GM21447 (cell line): ENCODE measurements at regions not wholly inside any gene's neighbourhood (a gene's known extent, or its start where the extent isn't known, plus 50 kb on each side); places are given as distances from the start of the nearest gene placed in this dataset.

Experiments
- ATAC-seq: cut with Tn5 transposase; IDR thresholded peaks from one replicate; pipeline ENCODE4 v1.9.1; 2021; ENCODE audit not compliant: unreplicated experiment

GRCh38 chr1:58312461-58312860 lies 234.1 kb downstream of the OMA1 start:
- ATAC-seq = no peak

- no peak for ATAC-seq
Measured at GRCh38 chr1:58310881-58311280, 235.6 kb downstream of the OMA1 start.

GRCh38 chr1:58310469-58310868 lies 236.1 kb downstream of the OMA1 start:
- no peak for ATAC-seq

GRCh38 chr1:58308206-58308605 lies 238.3 kb downstream of the OMA1 start:
- no peak for ATAC-seq

DNA sequence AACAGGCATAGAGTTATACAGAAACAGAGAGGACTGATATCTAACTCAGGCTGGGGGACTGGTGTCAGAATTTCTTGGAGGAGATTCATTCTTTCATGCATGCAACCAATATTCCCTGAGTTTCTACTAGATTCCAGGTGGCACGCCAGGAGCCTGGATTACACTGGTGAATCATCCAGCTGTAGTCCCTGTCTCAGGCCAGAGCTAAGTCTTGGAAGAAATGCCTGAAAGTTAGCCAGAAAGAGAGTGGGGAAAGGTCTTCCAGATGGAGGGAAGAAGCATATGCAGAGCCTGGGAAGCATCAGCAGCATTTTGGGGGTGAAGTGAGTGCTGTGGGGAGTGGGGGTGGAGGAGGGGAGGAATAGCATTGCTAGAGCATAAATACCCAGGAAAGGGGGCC lies 239.1 kb downstream of the OMA1 start:
- ATAC-seq = no peak

DNA sequence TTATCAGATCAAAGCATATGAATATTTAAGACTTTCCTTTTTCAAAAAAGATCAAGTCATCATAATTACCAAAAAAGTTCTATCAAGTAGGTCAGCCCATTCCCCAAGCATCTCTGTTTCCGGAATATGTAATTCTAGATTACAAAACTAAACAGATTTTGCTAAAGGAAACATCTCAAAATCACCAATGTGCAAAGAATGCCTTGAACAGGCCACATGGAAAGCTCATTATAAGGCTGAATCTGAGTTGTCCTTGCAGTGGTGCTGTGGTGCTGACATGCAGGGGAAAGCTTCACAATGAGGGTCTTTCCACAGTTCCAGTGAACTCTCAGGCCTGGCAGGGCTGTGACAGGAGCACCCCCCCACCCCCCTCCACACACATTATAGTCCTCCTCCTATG lies 240.9 kb downstream of the OMA1 start:
- ATAC-seq = no peak

GRCh38 chr1:58304346-58304975 lies 242.1 kb downstream of the OMA1 start:
- no peak for ATAC-seq

- ATAC-seq = no peak
Measured at GRCh38 chr1:58303841-58304240, 242.7 kb downstream of the OMA1 start.

- ATAC-seq = no peak
Measured at GRCh38 chr1:58293388-58293787, 253.1 kb downstream of the OMA1 start.

DNA sequence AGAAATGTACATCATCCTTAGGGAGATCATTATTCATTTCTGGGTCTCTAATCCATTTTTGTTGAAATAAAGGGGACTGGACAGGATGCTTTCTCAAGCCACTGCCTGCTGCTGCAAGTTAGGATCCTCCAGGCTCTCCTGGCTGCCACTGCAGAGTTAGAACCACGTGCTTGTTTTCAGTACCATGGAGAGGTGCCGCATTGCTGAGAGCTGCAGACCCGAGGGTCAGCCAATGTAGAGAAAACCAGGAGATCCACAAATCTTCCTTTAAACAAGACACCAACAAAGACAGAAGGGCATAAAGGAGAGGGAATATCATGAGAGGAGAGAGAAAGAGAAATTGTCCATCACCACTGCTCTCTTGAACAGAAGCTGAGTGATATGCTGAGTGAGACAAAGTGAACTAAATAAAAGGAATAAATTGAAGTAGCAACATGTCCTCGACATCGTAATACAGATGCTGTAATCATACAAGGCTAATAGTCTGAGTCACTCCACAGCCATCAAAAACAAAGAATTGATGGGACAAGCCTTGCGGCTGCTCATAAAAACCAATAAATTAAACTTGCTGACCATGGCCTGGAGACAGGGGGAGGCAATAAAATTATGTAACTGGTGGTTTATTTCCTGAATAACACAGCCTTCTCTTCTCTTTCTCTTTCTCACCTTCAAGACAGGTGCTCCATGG lies 255.7 kb downstream of the OMA1 start:
- no peak for ATAC-seq

GRCh38 chr1:58288624-58289142 lies 257.8 kb downstream of the OMA1 start:
- no peak for ATAC-seq

DNA sequence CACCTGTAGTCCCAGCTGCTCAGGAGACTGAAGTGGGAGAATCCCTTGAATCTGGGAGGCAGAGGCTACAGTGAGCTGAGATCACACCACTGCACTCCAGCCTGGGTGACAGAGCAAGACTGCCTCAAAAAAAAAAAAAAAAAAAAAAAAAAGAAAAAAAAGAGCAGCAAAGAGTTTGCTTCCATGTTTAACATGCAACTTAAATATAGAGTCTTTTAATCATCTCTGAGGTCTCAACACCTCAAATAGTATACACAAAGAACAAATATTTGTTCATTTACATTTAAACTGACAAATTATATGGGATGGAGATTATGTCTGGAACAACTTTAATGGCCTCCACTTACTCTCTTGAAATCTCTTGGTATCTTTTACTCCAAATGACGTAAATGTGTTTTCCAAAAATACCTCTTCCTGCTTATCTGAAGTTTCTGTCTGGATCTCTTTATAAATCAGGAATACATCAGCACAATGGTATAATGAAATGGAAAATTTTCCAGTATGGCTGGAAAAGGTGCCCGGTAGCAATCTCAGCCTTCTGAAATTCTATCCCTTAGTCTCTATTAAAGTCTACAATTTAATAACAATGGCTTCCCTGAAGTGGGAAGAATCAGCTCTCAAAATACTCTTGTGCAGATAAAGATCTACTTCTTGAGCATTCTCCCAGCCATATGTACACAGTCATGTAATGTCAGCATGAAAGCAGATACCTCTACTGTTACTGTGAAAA lies 258.5 kb downstream of the OMA1 start:
- no peak for ATAC-seq

GRCh38 chr1:58284225-58284510 lies 262.4 kb downstream of the OMA1 start:
- ATAC-seq = no peak

DNA sequence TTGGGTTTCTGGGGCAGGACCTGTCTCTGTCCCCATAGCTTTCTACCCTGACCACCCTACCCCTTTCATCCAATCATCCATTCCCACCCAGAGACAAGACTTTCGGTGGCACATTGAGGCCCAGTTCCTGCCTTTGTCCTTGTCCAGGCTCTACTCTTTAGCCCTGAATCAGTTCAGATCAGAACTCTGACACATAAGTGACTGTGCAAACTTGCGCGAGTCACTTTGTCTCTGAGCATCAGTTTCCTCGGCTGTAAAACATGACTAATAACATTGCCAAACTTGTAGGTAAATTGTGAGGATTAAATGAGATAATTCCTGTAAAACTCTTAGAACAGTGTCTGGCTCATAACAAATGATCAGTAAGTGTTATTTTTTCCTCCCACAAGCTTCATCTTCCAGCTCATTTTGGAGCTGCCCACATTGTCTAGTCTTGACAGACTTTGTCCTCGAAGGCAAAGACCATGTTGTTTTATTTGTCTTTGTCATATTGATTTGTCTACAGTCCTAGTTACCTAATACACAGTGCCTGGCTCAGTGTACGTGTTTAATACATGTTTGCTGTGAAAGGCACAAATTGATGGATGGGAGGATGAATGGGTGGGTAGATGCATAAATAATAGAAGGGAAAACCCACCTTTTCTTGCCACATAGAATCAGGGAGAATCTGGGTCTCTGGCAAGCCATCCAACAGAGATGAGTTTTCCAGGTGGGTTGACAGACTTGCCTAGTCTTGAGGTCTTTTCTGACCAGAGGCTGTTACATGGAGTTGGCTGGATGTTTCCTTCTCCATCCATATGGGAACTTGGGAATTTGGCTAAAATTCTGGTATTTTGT lies 262.9 kb downstream of the OMA1 start:
- ATAC-seq = no peak

- ATAC-seq = no peak
Measured at GRCh38 chr1:58282623-58283387, 263.7 kb downstream of the OMA1 start.

DNA sequence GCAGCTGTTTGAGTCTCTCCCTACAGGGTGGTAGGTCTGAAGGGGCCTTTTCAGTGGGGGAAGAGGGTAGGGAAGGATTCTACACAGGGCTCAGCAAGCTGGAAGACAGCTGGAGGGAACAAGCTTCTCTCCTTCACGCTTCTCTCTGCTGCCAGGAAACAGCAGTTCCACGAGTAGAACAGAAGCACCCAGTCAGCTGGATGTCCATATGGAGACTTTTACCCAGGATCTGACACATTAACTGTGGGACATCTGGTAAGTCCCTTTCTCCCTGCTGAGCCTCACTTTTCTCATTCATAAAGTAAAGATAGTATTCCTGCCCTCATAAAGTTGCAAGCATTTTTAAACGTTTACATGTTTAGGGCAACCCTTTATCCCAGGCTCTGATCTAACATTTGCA lies 280.3 kb downstream of the OMA1 start:
- ATAC-seq = no peak

GRCh38 chr1:58264462-58264861 lies 282.1 kb downstream of the OMA1 start:
- ATAC-seq = no peak

GRCh38 chr1:58262702-58263101 lies 283.8 kb downstream of the OMA1 start:
- ATAC-seq = no peak

GRCh38 chr1:58258082-58258481 lies 288.4 kb downstream of the OMA1 start:
- no peak for ATAC-seq

GRCh38 chr1:58257003-58257402 lies 289.5 kb downstream of the OMA1 start:
- no peak for ATAC-seq

DNA sequence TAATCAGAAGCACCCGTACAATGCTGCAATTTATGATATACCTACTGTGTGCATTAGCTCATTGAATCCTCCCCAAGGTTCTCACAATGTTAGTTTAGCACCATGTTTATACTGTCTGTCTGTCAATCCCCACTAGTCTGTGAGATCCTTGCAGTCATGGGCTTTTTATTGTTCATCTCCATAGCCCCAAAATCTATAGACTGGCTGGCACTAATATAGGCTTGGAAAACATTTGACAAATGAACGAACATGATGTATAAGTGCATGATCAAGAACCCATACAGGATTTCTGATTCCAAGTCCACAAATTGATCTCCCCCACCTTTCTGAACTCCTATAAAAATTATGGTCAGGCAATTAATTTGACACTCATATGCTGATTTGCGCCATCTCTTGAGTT lies 290.0 kb downstream of the OMA1 start:
- ATAC-seq = no peak
